Naive thymus-derived CD8-positive, alpha-beta T cell (primary cell): ENCODE measurements at regions not wholly inside any gene's neighbourhood (a gene's known extent, or its start where the extent isn't known, plus 50 kb on each side); places are given as distances from the start of the nearest gene placed in this dataset.
"Not testable (repeated sequence)": the region's sequence is repeated elsewhere in the genome, so short reads cannot be mapped to it uniquely, and the experiment has no call there.

Experiments
- ATAC-seq, 2 donors: fragments of 150-1000 bp; cut with Tn5 transposase in 1 of 2; sonication (Bioruptor Pico), chemical (Tn5 transposase) in 1 of 2; 1 replicate in 1 of 2; 2 replicates in 1 of 2; pipeline ENCODE4 v1.10.0; 2021; ENCODE audit warnings: mild to moderate bottlenecking in 2 of 2, moderate library complexity in 2 of 2
- POLR2A ChIA-PET: fragments of 350-600 bp; sonication (Branson Sonifier 250); formaldehyde crosslinking; loops from one replicate; lab custom pipeline; 2021; ENCODE audit warnings: antibody characterized with exemption; lab: Charles Lee
- DNase-seq, 10 donors: peaks; one replicate each; pipeline versions ENCODE4 v3.0.0 to v3.0.0-alpha.2; 2020 to 2022
- H3K27ac Mint-ChIP-seq, 10 donors: one replicate each; pipeline ENCODE4 v1.8.0; 2020 to 2022; ENCODE audit warnings: mild to moderate bottlenecking in 10 of 10, mixed read lengths in 10 of 10, moderate library complexity in 4 of 10, inconsistent platforms in 1 of 10
- H3K27me3 Mint-ChIP-seq, 5 donors: one replicate each; pipeline ENCODE4 v1.8.0; 2021 to 2022; ENCODE audit warnings: mixed read lengths in 5 of 5
- H3K36me3 Mint-ChIP-seq, 3 donors: one replicate each; pipeline ENCODE4 v1.8.0; 2020 to 2022; ENCODE audit warnings: mixed read lengths in 3 of 3, mild to moderate bottlenecking in 2 of 3, inconsistent platforms in 1 of 3
- H3K4me1 Mint-ChIP-seq, 4 donors: one replicate each; pipeline ENCODE4 v1.8.0; 2021 to 2022; ENCODE audit warnings: mixed read lengths in 4 of 4
- H3K4me3 Mint-ChIP-seq, 10 donors: one replicate each; pipeline ENCODE4 v1.8.0; 2020 to 2022; ENCODE audit warnings: mild to moderate bottlenecking in 10 of 10, mixed read lengths in 10 of 10, moderate library complexity in 6 of 10, inconsistent platforms in 1 of 10
- H3K9me3 Mint-ChIP-seq, 9 donors: one replicate each; pipeline ENCODE4 v1.8.0; 2020 to 2022; ENCODE audit warnings: mixed read lengths in 9 of 9, mild to moderate bottlenecking in 3 of 9, inconsistent platforms in 1 of 9, moderate library complexity in 1 of 9

DNA sequence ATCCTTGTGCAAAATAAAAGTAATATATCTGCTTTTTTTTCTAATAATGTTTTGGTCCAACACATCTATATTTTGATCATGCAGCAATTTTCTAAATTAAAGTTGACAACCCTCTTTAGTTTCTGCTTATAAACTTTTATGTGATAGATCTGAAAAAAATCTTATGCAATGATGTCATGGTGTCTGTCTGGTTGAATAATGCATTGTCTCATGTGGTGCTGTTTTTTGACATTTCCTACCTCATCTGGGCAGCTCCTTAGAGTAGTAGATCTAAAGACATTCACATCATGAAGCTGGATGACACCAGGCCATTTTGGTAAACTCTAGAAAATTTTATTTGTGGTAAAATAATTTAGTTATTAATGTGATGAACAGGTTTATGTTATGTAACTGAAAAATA, 106.8 kb upstream of the FN1 start:
- H3K4me3 Mint-ChIP-seq, result no peak overlapping the region
- H3K9me3 Mint-ChIP-seq, result peaks cover 0 to 6% (median 0%) of the 10 kb centered on the region in 9 donors
- no peaks in the 10 kb centered on the region for H3K4me1 Mint-ChIP-seq
- POLR2A ChIA-PET, result no interaction called here
- H3K36me3 Mint-ChIP-seq, result no peaks in the 10 kb centered on the region
- peaks cover 1 to 9% (median 6%) of the 10 kb centered on the region in 5 donors for H3K27me3 Mint-ChIP-seq
- no peak overlapping the region for H3K27ac Mint-ChIP-seq
- DNase-seq (no peak), ATAC-seq (no peak)

DNA sequence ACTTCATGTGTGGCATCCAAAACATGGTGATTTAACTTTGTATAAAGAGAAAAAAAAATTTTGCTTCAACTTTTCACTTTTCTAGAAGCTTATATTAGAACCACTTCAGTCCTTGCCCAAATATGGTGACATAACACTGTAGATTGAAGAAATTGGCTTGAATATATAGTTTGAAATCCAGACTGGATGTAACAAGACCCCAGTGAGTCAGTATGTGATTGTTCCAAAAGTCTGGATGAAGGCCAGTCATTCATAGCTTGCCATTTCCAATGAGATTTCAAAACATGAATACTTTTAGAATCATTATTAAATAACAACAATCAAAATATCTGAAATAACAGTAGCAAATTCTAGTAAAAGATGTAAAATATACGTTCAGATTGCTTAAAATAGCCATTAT, 104.8 kb upstream of the FN1 start:
- Mint-ChIP-seq H3K4me3 (no peak overlapping the region), H3K9me3 (peaks cover 0 to 1% (median 0%) of the 10 kb centered on the region in 9 donors), H3K36me3 (no peaks in the 10 kb centered on the region), H3K27me3 (peaks cover 0 to 6% (median 4%) of the 10 kb centered on the region in 5 donors), H3K4me1 (no peaks in the 10 kb centered on the region), H3K27ac (no peak overlapping the region)
- POLR2A ChIA-PET, result no interaction called here
- no peak for DNase-seq
- no peak for ATAC-seq

DNA sequence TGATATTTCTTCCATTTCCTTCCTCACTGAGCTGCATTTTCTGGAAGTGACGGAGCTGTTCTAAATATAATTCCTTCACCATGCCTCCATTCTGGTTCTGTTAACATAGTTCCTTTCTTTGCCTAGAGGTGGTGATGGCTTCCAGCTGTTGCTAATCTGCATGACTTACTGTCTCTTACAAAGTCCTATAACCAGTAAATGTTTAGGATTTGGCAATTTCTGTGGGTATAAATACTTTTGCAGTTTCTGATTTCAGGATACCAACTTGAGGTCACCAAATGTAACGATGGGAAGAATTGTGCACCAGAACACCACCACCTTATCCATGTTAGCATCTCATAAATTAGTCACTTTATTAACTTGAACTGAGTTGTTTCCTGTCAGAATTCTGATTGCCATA, 101.7 kb upstream of the FN1 start:
- no peaks in the 10 kb centered on the region for H3K4me1 Mint-ChIP-seq

DNA sequence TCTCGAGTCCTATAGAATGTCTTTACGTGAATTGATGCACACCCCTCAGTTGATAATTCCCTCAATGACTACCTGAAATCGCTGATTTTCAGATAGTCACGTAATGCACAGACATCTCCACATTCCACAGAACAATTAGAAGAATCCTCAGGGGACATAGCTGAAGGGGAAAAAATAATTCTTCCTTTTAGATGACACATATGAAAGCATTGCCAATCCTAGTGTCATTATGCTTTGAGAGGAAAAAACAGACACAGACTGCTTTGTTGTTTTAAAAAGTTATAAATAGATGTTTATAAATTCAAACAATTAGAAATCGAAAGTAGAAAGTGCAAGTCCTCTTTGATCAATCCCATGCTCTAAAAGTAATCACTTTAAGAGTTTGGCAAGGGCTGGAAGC, 100.6 kb upstream of the FN1 start:
- DNase-seq (no peak), ATAC-seq (no peak)
- no peak overlapping the region for H3K4me3 Mint-ChIP-seq
- H3K9me3 Mint-ChIP-seq, result peaks cover 0 to 24% (median 14%) of the 10 kb centered on the region in 9 donors
- H3K4me1 Mint-ChIP-seq, result no peaks in the 10 kb centered on the region
- H3K27ac Mint-ChIP-seq, result no peak overlapping the region
- H3K27me3 Mint-ChIP-seq, result peaks cover 0 to 9% (median 6%) of the 10 kb centered on the region in 5 donors
- POLR2A ChIA-PET, result no interaction called here
- peaks cover 0 to 7% (median 5%) of the 10 kb centered on the region in 3 donors for H3K36me3 Mint-ChIP-seq

More for the DNA sequence above, 101.7 kb upstream of the FN1 start:
- H3K4me3 Mint-ChIP-seq, result no peak overlapping the region
- POLR2A ChIA-PET, result no interaction called here
- H3K9me3 Mint-ChIP-seq, result peaks cover 0 to 24% (median 13%) of the 10 kb centered on the region in 9 donors
- H3K36me3 Mint-ChIP-seq, result peaks cover 0 to 7% (median 5%) of the 10 kb centered on the region in 3 donors
- H3K27me3 Mint-ChIP-seq, result peaks cover 0 to 9% (median 6%) of the 10 kb centered on the region in 5 donors
- no peak for DNase-seq
- no peak overlapping the region for H3K27ac Mint-ChIP-seq
- ATAC-seq, result no peak

DNA sequence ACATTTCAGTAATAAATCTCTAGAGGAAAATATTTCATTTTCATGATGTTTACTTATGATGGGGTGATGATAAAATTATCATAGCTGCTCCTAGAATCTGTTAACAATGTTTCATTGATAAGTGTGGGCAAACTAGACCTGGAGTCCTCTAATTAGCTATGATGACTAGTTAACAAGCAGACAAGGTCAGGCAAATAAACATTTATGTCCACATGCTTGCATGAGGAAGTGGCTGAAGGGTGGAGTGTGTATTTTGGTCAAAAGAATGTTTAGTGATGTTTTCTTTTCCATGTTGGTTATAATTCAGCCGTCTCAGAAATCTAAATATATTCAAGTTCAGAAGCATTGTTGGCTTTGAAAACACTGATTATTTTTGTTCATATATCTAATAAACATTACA, 99.9 kb upstream of the FN1 start:
- DNase-seq (no peak), ATAC-seq (no peak)
- Mint-ChIP-seq H3K27ac (no peak overlapping the region), H3K36me3 (peaks cover 0 to 7% (median 5%) of the 10 kb centered on the region in 3 donors), H3K4me3 (no peak overlapping the region), H3K27me3 (peaks cover 0 to 9% (median 6%) of the 10 kb centered on the region in 5 donors), H3K4me1 (no peaks in the 10 kb centered on the region), H3K9me3 (peaks cover 0 to 24% (median 14%) of the 10 kb centered on the region in 9 donors)
- POLR2A ChIA-PET, result no interaction called here

DNA sequence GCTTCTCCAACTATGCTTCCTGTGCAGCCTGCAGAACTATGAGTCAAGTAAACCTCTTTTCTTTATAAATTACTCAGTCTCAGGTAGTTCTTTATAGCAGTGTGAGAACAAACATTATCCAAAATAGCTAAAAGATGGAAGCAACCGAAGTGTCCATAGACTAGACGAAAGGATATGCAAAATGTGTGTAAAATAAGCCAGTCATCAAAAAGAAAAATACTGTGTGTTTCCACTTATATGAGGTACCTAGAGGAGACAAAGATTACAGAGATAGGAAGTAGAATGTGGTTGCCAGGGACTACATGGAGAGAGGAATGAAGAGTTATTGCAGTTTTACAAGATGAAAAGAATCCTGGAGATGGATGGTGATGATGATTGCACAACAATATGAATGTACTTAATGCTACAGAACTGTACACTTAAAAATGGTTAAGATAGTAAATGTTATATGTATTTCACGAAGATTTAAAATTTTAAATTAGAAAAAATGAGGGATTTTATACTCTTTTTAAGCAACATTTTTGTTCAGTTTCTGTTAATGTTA, 99.3 kb upstream of the FN1 start:
- Mint-ChIP-seq H3K4me1 (no peaks in the 10 kb centered on the region), H3K9me3 (peaks cover 0 to 24% (median 14%) of the 10 kb centered on the region in 9 donors), H3K4me3 (no peak overlapping the region), H3K27ac (no peak overlapping the region), H3K36me3 (peaks cover 0 to 7% (median 5%) of the 10 kb centered on the region in 3 donors), H3K27me3 (peaks cover 0 to 9% (median 6%) of the 10 kb centered on the region in 5 donors)
- POLR2A ChIA-PET, result no interaction called here
- no peak for DNase-seq
- no peak for ATAC-seq

DNA sequence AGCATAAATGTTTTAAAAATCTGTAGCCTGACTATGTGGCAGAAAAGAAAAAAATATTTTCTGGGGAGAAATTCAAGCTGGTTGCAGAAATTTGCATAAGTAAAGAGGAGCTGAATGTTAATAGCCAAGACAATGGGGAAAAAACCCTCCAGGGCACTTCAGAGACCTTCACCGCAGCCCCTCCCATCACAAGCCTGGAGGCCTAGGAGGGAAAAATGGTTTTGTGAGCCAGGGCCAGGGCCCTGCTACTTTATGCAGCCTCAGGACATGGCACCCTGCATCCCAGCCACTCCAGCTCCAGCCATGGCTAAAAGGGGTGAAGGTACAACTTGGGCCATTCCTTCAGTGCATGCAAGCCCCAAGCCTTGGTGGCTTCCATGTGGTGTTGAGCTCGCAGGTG, 97.8 kb upstream of the FN1 start:
- ATAC-seq, H3K27me3 Mint-ChIP-seq, H3K27ac Mint-ChIP-seq, H3K36me3 Mint-ChIP-seq, DNase-seq, H3K4me1 Mint-ChIP-seq, H3K4me3 Mint-ChIP-seq, POLR2A ChIA-PET: not testable (repeated sequence)
- H3K9me3 Mint-ChIP-seq, result peaks cover 0 to 24% (median 14%) of the 10 kb centered on the region in 9 donors

DNA sequence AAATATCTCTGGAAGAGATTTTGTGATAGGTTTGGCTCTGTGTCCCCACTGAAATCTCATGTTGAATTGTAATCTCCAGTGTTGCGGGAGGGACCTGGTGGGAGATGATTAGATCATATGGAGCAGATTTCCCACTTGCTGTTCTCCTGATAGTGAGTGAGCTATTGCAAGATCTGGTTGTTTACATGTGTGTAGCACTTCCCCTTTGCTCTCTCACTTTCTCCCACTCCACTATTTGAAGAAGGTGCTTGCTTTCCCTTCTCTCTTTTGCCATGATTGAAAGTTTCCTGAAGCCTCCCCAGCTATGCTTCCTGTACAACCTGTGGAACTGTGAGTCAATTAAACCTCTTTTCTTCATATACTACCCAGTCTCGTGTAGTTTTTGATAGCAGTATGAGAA, 97.0 kb upstream of the FN1 start:
- Mint-ChIP-seq H3K4me1 (no peaks in the 10 kb centered on the region), H3K36me3 (peaks cover 0 to 7% (median 5%) of the 10 kb centered on the region in 3 donors), H3K9me3 (peaks cover 0 to 24% (median 14%) of the 10 kb centered on the region in 9 donors), H3K27ac (no peak overlapping the region), H3K4me3 (no peak overlapping the region), H3K27me3 (peaks cover 0 to 6% (median 2%) of the 10 kb centered on the region in 5 donors)
- ATAC-seq (no peak), DNase-seq (no peak)
- POLR2A ChIA-PET, result no interaction called here

DNA sequence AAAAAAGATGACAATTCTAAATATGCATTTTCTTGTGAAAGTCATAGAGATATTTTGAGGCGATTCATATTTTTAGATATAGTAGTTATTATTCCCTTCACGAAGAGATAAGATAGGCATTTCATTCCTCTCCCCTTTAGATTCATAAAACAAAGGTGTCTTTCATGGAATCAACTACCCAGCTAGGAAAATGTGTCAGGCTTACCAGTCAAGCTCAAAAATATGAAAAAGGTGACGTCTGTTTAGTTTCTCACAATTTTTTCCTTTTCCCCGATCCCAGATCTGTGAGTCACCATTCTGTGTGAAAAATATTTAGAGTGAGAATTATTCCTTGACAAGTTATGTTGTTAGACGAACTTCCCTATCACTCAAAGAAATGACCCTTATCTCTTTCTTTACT, 95.4 kb upstream of the FN1 start:
- POLR2A ChIA-PET, result no interaction called here
- no peak overlapping the region for H3K4me3 Mint-ChIP-seq
- ATAC-seq (no peak), DNase-seq (no peak)
- peaks cover 0 to 6% (median 1%) of the 10 kb centered on the region in 5 donors for H3K27me3 Mint-ChIP-seq
- H3K9me3 Mint-ChIP-seq, result peaks cover 0 to 24% (median 14%) of the 10 kb centered on the region in 9 donors
- H3K27ac Mint-ChIP-seq, result no peak overlapping the region
- peaks cover 0 to 7% (median 5%) of the 10 kb centered on the region in 3 donors for H3K36me3 Mint-ChIP-seq
- H3K4me1 Mint-ChIP-seq, result no peaks in the 10 kb centered on the region

DNA sequence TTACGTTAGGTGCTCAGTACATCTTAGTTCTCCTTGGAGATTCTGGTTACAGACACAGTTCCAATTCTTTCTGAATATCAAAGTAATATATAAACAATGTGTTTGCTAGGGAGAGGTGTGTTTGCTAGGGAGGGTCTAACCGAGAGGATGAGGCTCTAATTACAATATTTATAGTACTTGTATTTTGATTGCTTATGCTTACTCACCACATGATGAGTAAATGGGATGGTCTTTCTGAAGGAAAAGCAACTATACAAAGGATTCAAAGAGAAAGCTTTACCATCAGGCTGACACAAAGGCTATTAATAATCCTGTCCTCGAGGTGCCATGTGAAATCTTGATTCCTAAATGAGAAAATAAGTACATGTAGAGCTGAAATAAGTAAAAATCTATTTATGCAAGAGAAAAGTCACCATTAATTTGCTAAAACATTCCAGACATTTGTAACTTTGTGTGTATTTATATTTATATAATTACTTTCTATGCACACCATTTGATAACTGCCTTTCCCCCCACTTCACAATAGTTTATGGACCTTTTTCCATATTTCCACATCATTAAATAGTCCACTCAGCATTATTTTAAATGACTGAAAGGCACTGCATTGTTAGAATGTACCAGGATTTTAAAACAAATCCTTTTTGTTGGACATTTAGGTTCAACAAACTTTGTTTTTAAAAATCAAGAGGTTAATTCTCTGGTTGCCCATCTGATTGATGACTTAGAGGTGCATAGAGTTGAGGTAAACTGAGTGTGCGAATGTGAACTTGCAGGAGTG, 94.5 kb upstream of the FN1 start:
- DNase-seq (no peak), ATAC-seq (no peak)
- Mint-ChIP-seq H3K4me1 (no peaks in the 10 kb centered on the region), H3K4me3 (no peak overlapping the region), H3K36me3 (peaks cover 0 to 7% (median 5%) of the 10 kb centered on the region in 3 donors), H3K27me3 (peaks cover 0 to 6% (median 0%) of the 10 kb centered on the region in 5 donors), H3K9me3 (peaks cover 0 to 24% (median 14%) of the 10 kb centered on the region in 9 donors), H3K27ac (no peak overlapping the region)
- POLR2A ChIA-PET, result no interaction called here

DNA sequence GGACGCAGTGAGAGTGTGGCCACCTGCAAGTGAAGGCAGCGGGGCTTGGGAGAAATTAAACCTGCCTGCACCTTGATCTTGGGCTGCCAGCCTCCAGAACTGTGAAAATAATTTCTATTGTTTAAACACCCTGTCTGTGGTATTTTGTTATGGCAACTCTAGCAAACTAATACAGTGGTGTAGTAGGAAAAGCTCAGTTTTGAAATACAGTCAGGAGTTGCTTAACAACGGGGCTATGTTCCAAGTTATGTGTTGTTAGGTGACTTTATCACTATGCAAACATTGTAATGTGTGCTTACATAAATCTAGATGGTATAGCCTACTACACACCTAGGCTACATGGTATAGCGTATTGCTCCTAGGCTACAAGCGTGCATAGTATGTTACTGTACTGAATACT, 93.4 kb upstream of the FN1 start:
- H3K9me3 Mint-ChIP-seq, result peaks cover 0 to 16% (median 8%) of the 10 kb centered on the region in 9 donors
- peaks cover 0 to 7% (median 4%) of the 10 kb centered on the region in 3 donors for H3K36me3 Mint-ChIP-seq
- POLR2A ChIA-PET, result no interaction called here
- ATAC-seq (no peak), DNase-seq (no peak)
- no peak overlapping the region for H3K4me3 Mint-ChIP-seq
- no peaks in the 10 kb centered on the region for H3K4me1 Mint-ChIP-seq
- no peak overlapping the region for H3K27ac Mint-ChIP-seq
- H3K27me3 Mint-ChIP-seq, result peaks cover 0 to 3% (median 0%) of the 10 kb centered on the region in 5 donors

DNA sequence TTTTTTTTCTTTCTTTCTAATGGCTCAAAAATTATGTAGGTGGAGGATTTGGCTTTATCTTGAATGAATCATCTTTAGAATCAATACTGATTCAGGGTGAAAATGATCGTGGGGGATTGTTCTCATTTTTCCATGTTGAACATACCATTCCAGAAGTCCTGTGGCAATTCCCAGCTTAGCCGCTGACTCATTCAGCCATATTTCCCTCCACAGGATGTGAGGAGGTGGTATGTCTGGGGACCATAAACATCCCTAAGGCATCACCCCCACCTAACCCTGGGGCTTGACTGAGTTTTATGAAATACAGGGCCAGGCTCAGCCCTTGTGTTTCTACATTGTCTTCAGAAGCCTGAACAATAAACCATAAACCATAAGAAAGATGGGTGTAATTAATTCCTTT, 92.7 kb upstream of the FN1 start:
- POLR2A ChIA-PET, result no interaction called here
- DNase-seq (no peak), ATAC-seq (no peak)
- Mint-ChIP-seq H3K27me3 (peaks cover 0 to 3% (median 0%) of the 10 kb centered on the region in 5 donors), H3K4me1 (no peaks in the 10 kb centered on the region), H3K4me3 (no peak overlapping the region), H3K36me3 (peaks cover 0 to 7% (median 4%) of the 10 kb centered on the region in 3 donors), H3K9me3 (peaks cover 0 to 10% (median 8%) of the 10 kb centered on the region in 9 donors), H3K27ac (no peak overlapping the region)

DNA sequence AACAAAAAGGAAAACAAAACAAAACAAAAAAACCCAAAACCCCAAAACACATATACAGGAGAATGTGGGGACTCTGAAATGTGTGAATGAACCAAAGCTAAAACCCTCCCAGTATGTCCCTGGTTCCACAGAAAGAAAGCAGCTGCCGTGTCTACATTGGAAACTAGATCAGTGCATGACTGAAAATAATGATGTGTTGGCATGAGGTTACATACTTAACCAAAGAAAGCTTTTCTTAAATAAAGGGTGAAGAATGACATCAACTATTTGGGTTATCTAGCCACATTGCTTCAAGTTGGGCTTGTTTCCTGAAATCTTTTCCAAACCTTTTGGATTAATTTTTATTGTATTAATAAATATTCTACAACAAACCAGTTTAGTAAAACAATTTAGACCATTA, 91.9 kb upstream of the FN1 start:
- DNase-seq (no peak), ATAC-seq (no peak)
- H3K27ac Mint-ChIP-seq, result no peak overlapping the region
- H3K9me3 Mint-ChIP-seq, result peaks cover 0 to 3% (median 1%) of the 10 kb centered on the region in 9 donors
- POLR2A ChIA-PET, result no interaction called here
- peaks cover 0 to 3% (median 1%) of the 10 kb centered on the region in 5 donors for H3K27me3 Mint-ChIP-seq
- no peaks in the 10 kb centered on the region for H3K4me1 Mint-ChIP-seq
- H3K36me3 Mint-ChIP-seq, result no peaks in the 10 kb centered on the region
- H3K4me3 Mint-ChIP-seq, result no peak overlapping the region
